Heart left ventricle (tissue), 16 donors: ENCODE measurements at regions not wholly inside any gene's neighbourhood (a gene's known extent, or its start where the extent isn't known, plus 50 kb on each side); places are given as distances from the start of the nearest gene placed in this dataset.

Source experiments
- ATAC-seq, 4 donors: fragments of 200-7000 bp; cut with Tn5 transposase; one replicate each; pipeline ENCODE4 v1.9.1; 2020 to 2022; ENCODE audit warnings: moderate library complexity in 4 of 4, mild to moderate bottlenecking in 3 of 4, moderate number of reproducible peaks in 1 of 4
- DNase-seq, 5 donors: peaks; one replicate each; pipeline ENCODE4 v3.0.0-alpha.2; 2020
- H3K27ac ChIP-seq, 12 donors: fragments of 200-600 bp; sonication (generic) in 4 of 12; one replicate each; pipeline versions ENCODE4 v1.5.0 to v1.8.0; 2016 to 2022; ENCODE audit warnings: mild to moderate bottlenecking in 2 of 12
- H3K27me3 ChIP-seq, 9 donors: fragments of 200-600 bp; sonication (generic) in 2 of 9; one replicate each; pipeline versions ENCODE4 v1.5.1 to v1.8.0; 2016 to 2022; ENCODE audit warnings: mild to moderate bottlenecking in 3 of 9
- H3K36me3 ChIP-seq, 9 donors: fragments of 200-600 bp; sonication (generic) in 2 of 9; one replicate each; pipeline versions ENCODE4 v1.5.0 to v1.8.0; 2018 to 2022; ENCODE audit warnings: mild to moderate bottlenecking in 2 of 9
- H3K4me1 ChIP-seq, 12 donors: fragments of 200-600 bp; sonication (generic) in 4 of 12; one replicate each; pipeline versions ENCODE4 v1.5.0 to v1.8.0; 2016 to 2022; ENCODE audit warnings: mild to moderate bottlenecking in 3 of 12
- H3K4me3 ChIP-seq, 12 donors: fragments of 200-600 bp; sonication (generic) in 4 of 12; one replicate each; pipeline versions ENCODE4 v1.5.0 to v1.8.0; 2017 to 2022; ENCODE audit warnings: mild to moderate bottlenecking in 9 of 12, moderate library complexity in 4 of 12
- H3K9me3 ChIP-seq, 12 donors: fragments of 200-600 bp; sonication (generic) in 4 of 12; one replicate each; pipeline versions ENCODE4 v1.5.0 to v1.8.0; 2016 to 2022; ENCODE audit warnings: mild to moderate bottlenecking in 1 of 12
- CTCF ChIP-seq, 12 donors: fragments of 200-600 bp; sonication (generic) in 4 of 12; IDR thresholded peaks; one replicate each; pipeline versions ENCODE4 v1.5.0 to v1.8.0; 2018 to 2022; ENCODE audit warnings: antibody characterized with exemption in 12 of 12, mild to moderate bottlenecking in 5 of 12
- POLR2A ChIP-seq, 2 donors: fragments of 450-650 bp; IDR thresholded peaks; one replicate each; pipeline ENCODE4 v1.6.1; 2017; ENCODE audit warnings: antibody characterized with exemption in 2 of 2, mild to moderate bottlenecking in 2 of 2, moderate library complexity in 2 of 2
- WGBS, 4 donors: extraction: QIAGEN DNeasy Blood & Tissue Kit in 2 of 4; methylation state at CpG; one replicate each; pipeline versions ENCODE4 v1.1.5 to v1.1.7; 2013 to 2018; 5-methylcytosine and 5-hydroxymethylcytosine counted together
- intact Hi-C, 10 donors: fragments of 100-400 bp; cut with DNase I; formaldehyde crosslinking; loops; one replicate each; pipeline versions ENCODE4 v1.11.1 to v1.14.2; 2022
- donor health status: ischemic (EF 13 %, LVEDD 7.1; RV severe dilation, severe dysfunction).
- donor health status: healthy with polysubstance abuse.
- donor health status: DM: no; HTN: yes; CAD: no.
- donor health status: DM: no; HTN: no; CAD: no.
- donor health status: ischemic (EF 25% LVEDD 6.9; RV normal size, moderate dysfunction).
- donor health status: ischemic (EF 25% LVEDD 5.7; RV mildly dilated, moderate dysfunction).
- donor health status: healthy.
- donor health status: DM: yes; HTN: yes; CAD: no.
- donor health status: ischemic (EF 35%, LVEDD 5.7; RV mildly dilated, moderate dysfunction).
- donor health status: nonischemic (EF 11% LVEDD 7.7; RV severe dilation, severe dysfunction).
- donor health status: DM: yes; HTN: yes; CAD: no.
- donor health status: PGD.
- donor health status: ischemic (EF 29% LVEDD 5.4; RV normal size, mild dysfunction).
- donor health status: nonischemic (EF 23%, LVEDD 6.1; RV moderate dilation, normal function).

- no peak for TF ChIP-seq CTCF (IDR thresholded peaks at IDR 0.05)
- TF ChIP-seq POLR2A (IDR thresholded peaks at IDR 0.05) = no peak
- DNase-seq = no peak
- no peak overlapping the region for H3K27ac ChIP-seq
- H3K4me3 ChIP-seq = no peak overlapping the region
- H3K36me3 ChIP-seq = no peaks in the 10 kb centered on the region
- no peak for ATAC-seq
- intact Hi-C loops = no loop called here
- H3K9me3 ChIP-seq = peaks cover 0 to 16% (median 1%) of the 10 kb centered on the region in 12 donors
- H3K4me1 ChIP-seq = no peaks in the 10 kb centered on the region
- H3K27me3 ChIP-seq = no peaks in the 10 kb centered on the region
Measured at GRCh38 chr3:67923796-67924195, 269.4 kb upstream of the SUCLG2 start.

GRCh38 chr3:67920969-67921368, 266.6 kb upstream of the SUCLG2 start:
- no peaks in the 10 kb centered on the region for H3K36me3 ChIP-seq
- intact Hi-C loops = no loop called here
- no peak for ATAC-seq
- H3K4me1 ChIP-seq = no peaks in the 10 kb centered on the region
- H3K4me3 ChIP-seq = no peak overlapping the region
- no peaks in the 10 kb centered on the region for H3K27me3 ChIP-seq
- no peak overlapping the region for H3K27ac ChIP-seq
- no peak for DNase-seq
- TF ChIP-seq POLR2A (IDR thresholded peaks at IDR 0.05) (no peak), CTCF (IDR thresholded peaks at IDR 0.05) (no peak)
- 71 to 88% (median 82%) methylated on average over 7 of the region's 7 CpGs for WGBS, 4 donors
- peaks cover 0 to 16% (median 1%) of the 10 kb centered on the region in 12 donors for H3K9me3 ChIP-seq

GRCh38 chr3:67920311-67920710, 265.9 kb upstream of the SUCLG2 start:
- ATAC-seq (no peak), DNase-seq (no peak)
- H3K27ac ChIP-seq = no peak overlapping the region
- WGBS, 4 donors = 63 to 67% (median 65%) methylated on average over 1 of the region's 1 CpG
- peaks cover 0 to 13% (median 0%) of the 10 kb centered on the region in 12 donors for H3K9me3 ChIP-seq
- intact Hi-C loops = no loop called here
- no peaks in the 10 kb centered on the region for H3K4me1 ChIP-seq
- H3K36me3 ChIP-seq = no peaks in the 10 kb centered on the region
- no peaks in the 10 kb centered on the region for H3K27me3 ChIP-seq
- no peak for TF ChIP-seq CTCF (IDR thresholded peaks at IDR 0.05)
- TF ChIP-seq POLR2A (IDR thresholded peaks at IDR 0.05) = no peak
- no peak overlapping the region for H3K4me3 ChIP-seq

- DNase-seq (no peak), ATAC-seq (no peak)
- H3K27ac ChIP-seq = no peak overlapping the region
- TF ChIP-seq POLR2A (IDR thresholded peaks at IDR 0.05) (no peak), CTCF (IDR thresholded peaks at IDR 0.05) (no peak)
- intact Hi-C loops = no loop called here
- WGBS, 4 donors = 92 to 94% (median 92%) methylated on average over 5 of the region's 5 CpGs
- H3K4me1 ChIP-seq = no peaks in the 10 kb centered on the region
- no peak overlapping the region for H3K4me3 ChIP-seq
- no peaks in the 10 kb centered on the region for H3K27me3 ChIP-seq
- peaks cover 0 to under 1% (median 0%) of the 10 kb centered on the region in 12 donors for H3K9me3 ChIP-seq
- H3K36me3 ChIP-seq = no peaks in the 10 kb centered on the region
Measured at GRCh38 chr3:67916353-67916752, 261.9 kb upstream of the SUCLG2 start.
